ENCODE measurements at regions not wholly inside any gene's neighbourhood (a gene's known extent, or its start where the extent isn't known, plus 50 kb on each side); places are given as distances from the start of the nearest gene placed in this dataset.

GRCh38 chr10:107485019-107485418, 320.5 kb upstream of the SORCS1 start (continued):
- TF ChIP-seq ZNF462 (CRISPR knock-in tag; IDR thresholded peaks at IDR 0.05) (no peak), CREB1 (CRISPR knock-in tag; IDR thresholded peaks at IDR 0.05; ENCODE audit: low read depth) (no peak), POLR2AphosphoS5 (IDR thresholded peaks at IDR 0.05; ENCODE audit: low read depth) (no peak), EZH2 (IDR thresholded peaks at IDR 0.05; ENCODE audit: low read depth, unreplicated experiment) (no peak), ZNF114 (CRISPR knock-in tag; IDR thresholded peaks at IDR 0.05) (no peak)

- no peak for DNase-seq (ENCODE audit: low spot score)
- no peak overlapping the region for H2AFZ ChIP-seq
- H3K4me2 ChIP-seq, result no peak overlapping the region
- peaks cover 13% of the 10 kb centered on the region for H3K9me3 Mint-ChIP-seq
- peaks cover 3% of the 10 kb centered on the region; the same call in 1 of the 2 replicates for H3K9me2 ChIP-seq (ENCODE audit: insufficient read depth)
- no peak overlapping the region for H3K4me3 Mint-ChIP-seq
- no peaks in the 10 kb centered on the region; the same call in 2 of the 3 replicates for H3K4me1 Mint-ChIP-seq
- no peaks in the 10 kb centered on the region for H3K36me3 ChIP-seq (ENCODE audit: insufficient read depth)
- no peak overlapping the region for H3K4me3 ChIP-seq
- ATAC-seq, result no peak
- no peaks in the 10 kb centered on the region; the same call in 1 of the 2 replicates for H3K4me1 ChIP-seq (ENCODE audit: insufficient read depth)
- H3K36me3 Mint-ChIP-seq (ENCODE audit: low read depth), result peaks cover 9% of the 10 kb centered on the region
- H3K27ac ChIP-seq (ENCODE audit: low read depth), result no peak overlapping the region
- H3K27ac Mint-ChIP-seq, result no peak overlapping the region
- no peaks in the 10 kb centered on the region for H3K27me3 Mint-ChIP-seq (ENCODE audit: insufficient read depth, low read depth, poor library complexity)
- no peaks in the 10 kb centered on the region for H3K79me2 ChIP-seq (replicated peaks; ENCODE audit: insufficient read depth)
- H4K20me1 ChIP-seq (replicated peaks; ENCODE audit: insufficient read depth), result no peaks in the 10 kb centered on the region
- H3K27me3 ChIP-seq (ENCODE audit: insufficient read depth), result no peaks in the 10 kb centered on the region
- no peaks in the 10 kb centered on the region for H3F3A ChIP-seq (replicated peaks; ENCODE audit: low read depth)
- no peak for TF ChIP-seq CTCF (conservative IDR thresholded peaks at IDR 0.05; ENCODE audit: low read depth in 2 of 2)
- TF ChIP-seq ZNF462 (CRISPR knock-in tag; IDR thresholded peaks at IDR 0.05), result no peak
- no peak for TF ChIP-seq NANOG (IDR thresholded peaks at IDR 0.05; ENCODE audit: borderline replicate concordance)
- no peak for TF ChIP-seq ZNF114 (CRISPR knock-in tag; IDR thresholded peaks at IDR 0.05)
- no peak for TF ChIP-seq STAT1 (IDR thresholded peaks at IDR 0.05; ENCODE audit: unreplicated experiment)
- TF ChIP-seq CREB1 (CRISPR knock-in tag; IDR thresholded peaks at IDR 0.05; ENCODE audit: low read depth), result no peak
- TF ChIP-seq EZH2 (IDR thresholded peaks at IDR 0.05; ENCODE audit: low read depth, unreplicated experiment), result no peak
Observed at GRCh38 chr10:107481881-107482280, 317.4 kb upstream of the SORCS1 start.

All from GM23338 (cell line).